IMR-90 (cell line): ENCODE measurements at regions not wholly inside any gene's neighbourhood (a gene's known extent, or its start where the extent isn't known, plus 50 kb on each side); places are given as distances from the start of the nearest gene placed in this dataset.

Experiments
- CHD1 ChIP-seq: IDR thresholded peaks from 2 replicates; pipeline ENCODE4 v1.6.1; 2012; ENCODE audit warnings: low read depth, low read length, improper control_type of control experiment
- TF ChIP-seq, protein P1 (sequence below): conservative IDR thresholded peaks from 2 replicates; pipeline ENCODE4 v1.5.1; 2012; ENCODE audit warnings: mild to moderate bottlenecking, low read depth, low read length, improper control_type of control experiment

GRCh38 chr1:238621405-238621804, 730.7 kb upstream of the ZP4 start:
- no peak for TF ChIP-seq CHD1
- TF ChIP-seq, protein P1, sequence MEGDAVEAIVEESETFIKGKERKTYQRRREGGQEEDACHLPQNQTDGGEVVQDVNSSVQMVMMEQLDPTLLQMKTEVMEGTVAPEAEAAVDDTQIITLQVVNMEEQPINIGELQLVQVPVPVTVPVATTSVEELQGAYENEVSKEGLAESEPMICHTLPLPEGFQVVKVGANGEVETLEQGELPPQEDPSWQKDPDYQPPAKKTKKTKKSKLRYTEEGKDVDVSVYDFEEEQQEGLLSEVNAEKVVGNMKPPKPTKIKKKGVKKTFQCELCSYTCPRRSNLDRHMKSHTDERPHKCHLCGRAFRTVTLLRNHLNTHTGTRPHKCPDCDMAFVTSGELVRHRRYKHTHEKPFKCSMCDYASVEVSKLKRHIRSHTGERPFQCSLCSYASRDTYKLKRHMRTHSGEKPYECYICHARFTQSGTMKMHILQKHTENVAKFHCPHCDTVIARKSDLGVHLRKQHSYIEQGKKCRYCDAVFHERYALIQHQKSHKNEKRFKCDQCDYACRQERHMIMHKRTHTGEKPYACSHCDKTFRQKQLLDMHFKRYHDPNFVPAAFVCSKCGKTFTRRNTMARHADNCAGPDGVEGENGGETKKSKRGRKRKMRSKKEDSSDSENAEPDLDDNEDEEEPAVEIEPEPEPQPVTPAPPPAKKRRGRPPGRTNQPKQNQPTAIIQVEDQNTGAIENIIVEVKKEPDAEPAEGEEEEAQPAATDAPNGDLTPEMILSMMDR = no peak
